Mammary epithelial cell (primary cell): ENCODE measurements at regions not wholly inside any gene's neighbourhood (a gene's known extent, or its start where the extent isn't known, plus 50 kb on each side); places are given as distances from the start of the nearest gene placed in this dataset.

Experiments used
- CTCF ChIP-seq, 2 donors: IDR thresholded peaks in 1 of 2; conservative IDR thresholded peaks in 1 of 2; 2 replicates each; pipeline ENCODE4 v1.5.1; 2011 to 2012; ENCODE audit warnings: inconsistent platforms in 2 of 2, low read length in 2 of 2, mild to moderate bottlenecking in 2 of 2, control low read depth in 1 of 2, low read depth in 1 of 2; ENCODE audit not compliant: insufficient read depth in 1 of 2; ENCODE audit errors: extremely low read depth in 1 of 2
- EZH2 ChIP-seq: IDR thresholded peaks from 2 replicates; pipeline ENCODE4 v1.6.1; 2012; ENCODE audit warnings: low read length, inconsistent platforms, borderline replicate concordance

DNA sequence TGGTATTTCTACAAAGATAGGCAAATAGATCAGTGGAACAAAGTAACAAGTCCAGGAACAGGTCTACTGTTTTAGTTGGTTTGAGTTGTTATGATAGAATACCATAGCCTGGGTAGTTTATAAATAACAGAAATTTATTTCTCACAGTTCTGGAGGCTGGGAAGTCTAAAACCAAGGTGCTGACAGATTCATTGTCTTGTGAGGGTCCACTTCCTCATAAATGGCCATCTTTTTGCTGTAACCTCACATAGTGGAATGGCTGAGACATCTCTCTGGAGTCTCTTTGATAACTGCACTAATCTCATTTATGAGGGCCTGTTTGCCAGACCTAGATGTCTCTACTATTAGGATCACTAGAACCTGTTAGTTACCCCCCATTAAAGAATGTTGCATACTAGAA, 152.3 kb upstream of the MYRIP start:
- TF ChIP-seq CTCF (conservative IDR thresholded peaks at IDR 0.05 in 1 of 2, IDR thresholded peaks at IDR 0.05 in 1 of 2; ENCODE audit: extremely low read depth in 1 of 2, insufficient read depth in 1 of 2, low read depth in 1 of 2, low read length in 2 of 2) (no peak), EZH2 (no peak)
